H1 (cell line): ENCODE measurements at regions not wholly inside any gene's neighbourhood (a gene's known extent, or its start where the extent isn't known, plus 50 kb on each side); places are given as distances from the start of the nearest gene placed in this dataset.

ENCODE experiments used
- CTCF ChIA-PET: fragments of 300-600 bp; sonication (Branson Sonifier 250); formaldehyde crosslinking; loops from one replicate; lab custom pipeline; 2021; ENCODE audit not compliant: partially characterized antibody; lab: Charles Lee
- POLR2A ChIA-PET: fragments of 300-600 bp; sonication (Branson Sonifier 250); formaldehyde crosslinking; loops from one replicate; lab custom pipeline; 2021; ENCODE audit warnings: inconsistent platforms; ENCODE audit not compliant: partially characterized antibody; lab: Charles Lee
- DNase-seq, 2 experiments: peaks; one replicate each; pipeline versions ENCODE4 v3.0.0 to v3.0.0-alpha.2; 2010 to 2022; ENCODE audit warnings: low spot score in 2 of 2, low read depth in 1 of 2, mixed read lengths in 1 of 2
- FAIRE-seq: peaks from 2 replicates; lab custom pipeline; 2011; peaks lifted over from hg19 to GRCh38; lab: Jason Lieb, UNC
- H2AFZ ChIP-seq: 2 replicates; pipeline ENCODE4 v1.8.1; 2012; ENCODE audit warnings: low read length, inconsistent platforms
- H2AK5ac ChIP-seq: 2 replicates; pipeline ENCODE4 v1.6.1; 2013; ENCODE audit warnings: low read depth, low read length
- H2BK120ac ChIP-seq: replicated peaks from 2 replicates; pipeline ENCODE3; 2013; ENCODE audit warnings: low read depth, low read length, inconsistent platforms
- H2BK12ac ChIP-seq: 2 replicates; pipeline ENCODE4 v1.6.1; 2013; ENCODE audit warnings: low read depth, low read length
- H2BK15ac ChIP-seq: 2 replicates; pipeline ENCODE4 v1.6.1; 2013; ENCODE audit warnings: low read length
- H2BK20ac ChIP-seq: 2 replicates; pipeline ENCODE4 v1.6.1; 2013; ENCODE audit warnings: low read length
- H2BK5ac ChIP-seq: 2 replicates; pipeline ENCODE4 v1.6.1; 2013; ENCODE audit warnings: low read depth, low read length
- H3K14ac ChIP-seq: 2 replicates; pipeline ENCODE4 v1.6.1; 2013; ENCODE audit warnings: inconsistent platforms; ENCODE audit not compliant: insufficient read length
- H3K18ac ChIP-seq: 2 replicates; pipeline ENCODE4 v1.6.1; 2013; ENCODE audit warnings: low read length; ENCODE audit errors: extremely low read depth
- H3K23ac ChIP-seq: 2 replicates; pipeline ENCODE4 v1.6.1; 2013; ENCODE audit warnings: inconsistent platforms; ENCODE audit not compliant: insufficient read length
- H3K23me2 ChIP-seq: 2 replicates; pipeline ENCODE4 v1.6.1; 2013; ENCODE audit warnings: low read depth, low read length
- H3K27ac ChIP-seq: 2 replicates; pipeline ENCODE4 v1.6.1; 2011; ENCODE audit warnings: low read depth, low read length, inconsistent platforms
- H3K27me3 ChIP-seq, 4 experiments: replicated peaks in 1 of 4; 1 replicate in 1 of 4; 2 replicates in 3 of 4; pipeline versions ENCODE4 v1.6.1 to v1.8.1; 2011 to 2013; ENCODE audit warnings: low read length in 3 of 4, mild to moderate bottlenecking in 3 of 4, inconsistent platforms in 2 of 4, mixed read lengths in 2 of 4, moderate library complexity in 1 of 4; ENCODE audit not compliant: control insufficient read depth in 3 of 4, insufficient read depth in 3 of 4; ENCODE audit errors: extremely low read depth in 1 of 4
- H3K36me3 ChIP-seq, 4 experiments: 2 replicates each; pipeline versions ENCODE4 v1.6.1 to v1.8.1; 2011 to 2013; ENCODE audit warnings: mild to moderate bottlenecking in 4 of 4, low read length in 3 of 4, moderate library complexity in 2 of 4, control low read depth in 1 of 4, inconsistent platforms in 1 of 4; ENCODE audit not compliant: insufficient read depth in 4 of 4, control insufficient read depth in 2 of 4
- H3K4ac ChIP-seq: replicated peaks from 2 replicates; pipeline ENCODE3; 2013; ENCODE audit warnings: low read length, low read depth, mixed read lengths, inconsistent platforms; ENCODE audit not compliant: insufficient read length
- H3K4me1 ChIP-seq, 4 experiments: replicated peaks in 1 of 4; 1 replicate in 1 of 4; 2 replicates in 3 of 4; pipeline versions ENCODE4 v1.6.1 to v1.8.1; 2011 to 2013; ENCODE audit warnings: low read length in 3 of 4, inconsistent platforms in 2 of 4, mixed read lengths in 1 of 4; ENCODE audit not compliant: insufficient read depth in 4 of 4, control insufficient read depth in 3 of 4
- H3K4me2 ChIP-seq, 2 experiments: 2 replicates each; pipeline versions ENCODE4 v1.6.1 to v1.8.1; 2011 to 2013; ENCODE audit warnings: low read depth in 2 of 2, low read length in 2 of 2, control low read depth in 1 of 2, inconsistent platforms in 1 of 2, mild to moderate bottlenecking in 1 of 2; ENCODE audit not compliant: insufficient read depth in 1 of 2
- H3K4me3 ChIP-seq, 4 experiments: fragments of 200-600, 300-600 bp in 1 of 4; sonication (generic), shearing (Covaris generic), sonication (Bioruptor Twin) in 1 of 4; 2 replicates each; pipeline versions ENCODE4 v1.5.1 to v1.8.1; 2011 to 2016; ENCODE audit warnings: low read length in 4 of 4, low read depth in 3 of 4, control low read depth in 2 of 4, inconsistent platforms in 2 of 4, mild to moderate bottlenecking in 2 of 4, mixed read lengths in 1 of 4, moderate library complexity in 1 of 4; ENCODE audit not compliant: insufficient read depth in 2 of 4; ENCODE audit errors: extremely low read depth in 1 of 4
- H3K56ac ChIP-seq: replicated peaks from 2 replicates; pipeline ENCODE3; 2013; ENCODE audit warnings: low read depth, mild to moderate bottlenecking, mixed read lengths, low read length, inconsistent platforms; ENCODE audit not compliant: insufficient read length
- H3K79me1 ChIP-seq: 2 replicates; pipeline ENCODE4 v1.6.1; 2013; ENCODE audit warnings: low read depth, low read length, control low read depth
- H3K79me2 ChIP-seq, 2 experiments: 2 replicates each; pipeline versions ENCODE4 v1.6.1 to v1.8.1; 2012 to 2013; ENCODE audit warnings: low read length in 2 of 2, mild to moderate bottlenecking in 2 of 2, inconsistent platforms in 1 of 2; ENCODE audit not compliant: insufficient read depth in 2 of 2, control insufficient read depth in 1 of 2
- H3K9ac ChIP-seq, 4 experiments: replicated peaks in 1 of 4; 1 replicate in 1 of 4; 2 replicates in 3 of 4; pipeline versions ENCODE4 v1.6.1 to v1.8.1; 2011 to 2013; ENCODE audit warnings: low read depth in 3 of 4, low read length in 3 of 4, control low read depth in 2 of 4, mild to moderate bottlenecking in 2 of 4, moderate library complexity in 2 of 4, inconsistent platforms in 1 of 4; ENCODE audit errors: extremely low read depth in 1 of 4
- H3K9me3 ChIP-seq, 2 experiments: 2 replicates each; pipeline versions ENCODE4 v1.6.1 to v1.8.1; 2012 to 2013; ENCODE audit warnings: mild to moderate bottlenecking in 2 of 2, moderate library complexity in 2 of 2, control low read depth in 1 of 2, inconsistent platforms in 1 of 2, low read depth in 1 of 2, low read length in 1 of 2, mixed read lengths in 1 of 2; ENCODE audit not compliant: insufficient read depth in 2 of 2
- H4K20me1 ChIP-seq, 2 experiments: replicated peaks in 1 of 2; 2 replicates each; pipeline versions ENCODE3 to v1.8.1; 2011 to 2013; ENCODE audit warnings: inconsistent platforms in 2 of 2, low read length in 2 of 2, mild to moderate bottlenecking in 1 of 2; ENCODE audit not compliant: insufficient read depth in 2 of 2, control insufficient read depth in 1 of 2
- H4K5ac ChIP-seq: 2 replicates; pipeline ENCODE4 v1.6.1; 2013; ENCODE audit warnings: low read length, low read depth, mixed read lengths, inconsistent platforms; ENCODE audit not compliant: insufficient read length
- H4K8ac ChIP-seq: 2 replicates; pipeline ENCODE4 v1.8.0; 2013; ENCODE audit warnings: mild to moderate bottlenecking, moderate library complexity, low read length, inconsistent platforms; ENCODE audit not compliant: insufficient read depth; ENCODE audit errors: extremely low read depth
- H4K91ac ChIP-seq: replicated peaks from 2 replicates; pipeline ENCODE3; 2013; ENCODE audit warnings: low read length, mixed read lengths, inconsistent platforms; ENCODE audit not compliant: insufficient read length
- BCL11A ChIP-seq, 2 experiments: IDR thresholded peaks; one replicate each; pipeline ENCODE4 v1.6.1; 2011; ENCODE audit warnings: low read depth in 2 of 2, low read length in 2 of 2, mild to moderate bottlenecking in 2 of 2
- CHD1 ChIP-seq: IDR thresholded peaks from 2 replicates; pipeline ENCODE4 v1.6.1; 2012; ENCODE audit warnings: low read depth, low read length, improper control_type of control experiment
- GTF2F1 ChIP-seq: IDR thresholded peaks from 2 replicates; pipeline ENCODE4 v1.6.1; 2012; ENCODE audit warnings: low read depth, low read length, improper control_type of control experiment, borderline replicate concordance
- HDAC2 ChIP-seq, 2 experiments: fragments of 300-600 bp in 1 of 2; sonication (generic) in 1 of 2; IDR thresholded peaks; 2 replicates each; pipeline ENCODE4 v1.6.1; 2011 to 2012; ENCODE audit warnings: low read depth in 2 of 2, low read length in 2 of 2, mild to moderate bottlenecking in 2 of 2, moderate library complexity in 2 of 2, borderline replicate concordance in 1 of 2, inconsistent platforms in 1 of 2
- JUND ChIP-seq: IDR thresholded peaks from 2 replicates; pipeline ENCODE4 v1.6.1; 2011; ENCODE audit warnings: mild to moderate bottlenecking, improper control_type of control experiment, low read length
- MAFK ChIP-seq: IDR thresholded peaks from 2 replicates; pipeline ENCODE4 v1.6.1; 2012; ENCODE audit warnings: low read depth, mild to moderate bottlenecking, improper control_type of control experiment, low read length
- RBBP5 ChIP-seq: IDR thresholded peaks from 2 replicates; pipeline ENCODE4 v1.7.1; 2012; ENCODE audit warnings: low read depth, mild to moderate bottlenecking, inconsistent platforms, low read length, moderate library complexity, borderline replicate concordance
- SP1 ChIP-seq: IDR thresholded peaks from 2 replicates; pipeline ENCODE4 v1.6.1; 2011; ENCODE audit warnings: low read depth, low read length
- WGBS, 2 experiments: shearing (Covaris generic) in 1 of 2; methylation state at CpG; one replicate each; pipeline versions ENCODE4 v1.1.6 to v1.1.7; 2013 to 2015; ENCODE audit warnings: low lambda C conversion rate in 2 of 2, mixed read lengths in 2 of 2, inconsistent platforms in 1 of 2, low coverage in 1 of 2, missing lambda C conversion rate in 1 of 2; ENCODE audit not compliant: insufficient replicate concordance in 2 of 2, insufficient coverage in 1 of 2, insufficient read length in 1 of 2; ENCODE audit errors: extremely low coverage in 1 of 2, missing lambda C conversion rate in 1 of 2; 5-methylcytosine and 5-hydroxymethylcytosine counted together
- TF ChIP-seq, protein P1 (sequence below): IDR thresholded peaks from 2 replicates; pipeline ENCODE4 v1.6.1; 2012; ENCODE audit warnings: low read length, inconsistent platforms
- TF ChIP-seq, protein P2 (sequence below): IDR thresholded peaks from 2 replicates; pipeline ENCODE4 v1.6.1; 2011; ENCODE audit warnings: low read depth, mild to moderate bottlenecking, low read length; ENCODE audit not compliant: insufficient read depth

DNA sequence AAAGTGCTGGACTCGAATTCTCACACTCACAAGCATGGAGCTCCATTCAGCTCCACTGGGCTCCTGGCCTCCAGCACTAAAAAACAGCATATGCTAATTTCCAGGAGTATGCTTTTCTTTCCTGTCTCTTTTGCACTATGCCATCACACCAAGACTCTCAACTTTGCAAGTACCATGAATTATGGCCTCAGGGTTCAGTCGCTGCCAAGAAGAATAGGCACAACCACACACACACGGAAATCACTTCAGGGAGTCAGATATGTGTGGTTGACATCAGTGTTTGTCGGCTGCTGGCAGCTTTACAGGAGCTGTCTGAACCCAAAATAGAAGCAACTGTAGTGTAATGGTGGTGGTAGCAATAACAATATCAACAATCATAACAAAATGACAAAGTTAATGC is 305.0 kb upstream of the SLCO3A1 start:
- TF ChIP-seq RBBP5 (no peak), BCL11A (IDR thresholded peaks at IDR 0.05; ENCODE audit: low read depth in 2 of 2, low read length in 2 of 2) (no peak), SP1 (no peak), GTF2F1 (no peak), CHD1 (no peak), JUND (no peak), HDAC2 (IDR thresholded peaks at IDR 0.05; ENCODE audit: borderline replicate concordance in 1 of 2, low read depth in 2 of 2, low read length in 2 of 2) (no peak), MAFK (no peak)
- TF ChIP-seq, protein P1, sequence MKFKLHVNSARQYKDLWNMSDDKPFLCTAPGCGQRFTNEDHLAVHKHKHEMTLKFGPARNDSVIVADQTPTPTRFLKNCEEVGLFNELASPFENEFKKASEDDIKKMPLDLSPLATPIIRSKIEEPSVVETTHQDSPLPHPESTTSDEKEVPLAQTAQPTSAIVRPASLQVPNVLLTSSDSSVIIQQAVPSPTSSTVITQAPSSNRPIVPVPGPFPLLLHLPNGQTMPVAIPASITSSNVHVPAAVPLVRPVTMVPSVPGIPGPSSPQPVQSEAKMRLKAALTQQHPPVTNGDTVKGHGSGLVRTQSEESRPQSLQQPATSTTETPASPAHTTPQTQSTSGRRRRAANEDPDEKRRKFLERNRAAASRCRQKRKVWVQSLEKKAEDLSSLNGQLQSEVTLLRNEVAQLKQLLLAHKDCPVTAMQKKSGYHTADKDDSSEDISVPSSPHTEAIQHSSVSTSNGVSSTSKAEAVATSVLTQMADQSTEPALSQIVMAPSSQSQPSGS: no peak
- TF ChIP-seq, protein P2, sequence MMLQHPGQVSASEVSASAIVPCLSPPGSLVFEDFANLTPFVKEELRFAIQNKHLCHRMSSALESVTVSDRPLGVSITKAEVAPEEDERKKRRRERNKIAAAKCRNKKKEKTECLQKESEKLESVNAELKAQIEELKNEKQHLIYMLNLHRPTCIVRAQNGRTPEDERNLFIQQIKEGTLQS: no peak
- TF ChIP-seq, all 59 proteins: peak for 0
- DNase-seq (no peak), FAIRE-seq (no peak)
- H2BK20ac ChIP-seq: no peak overlapping the region
- no peak overlapping the region for H3K4me3 ChIP-seq
- no peak overlapping the region for H2BK12ac ChIP-seq
- 0 out of 7 replicates have a peak, but pooled peaks cover 0 to 2% (median 0%) of the 10 kb centered on the region in 4 experiments for H3K4me1 ChIP-seq
- no peaks in the 10 kb centered on the region for H3K79me2 ChIP-seq
- no peaks in the 10 kb centered on the region for H3K9me3 ChIP-seq
- H3K14ac ChIP-seq: no peak overlapping the region
- H3K27ac ChIP-seq: no peak overlapping the region
- no peak overlapping the region for H3K23ac ChIP-seq
- no peaks in the 10 kb centered on the region for H3K27me3 ChIP-seq
- ChIA-PET POLR2A (no interaction called here), CTCF (interaction anchor here (0.6 to 0.9 kb wide), 2 partner anchors 12 to 1071 kb away, joined by 3 read pairs; no protein-coding TSS in a partner anchor)
- H3K23me2 ChIP-seq: no peaks in the 10 kb centered on the region
- WGBS, 2 experiments: 89% methylated on average over 4 of the region's 4 CpGs; no CpG with 5 or more reads in 1 of the 2 experiments
- H3K9ac ChIP-seq: no peak overlapping the region
- no peaks in the 10 kb centered on the region for H3K79me1 ChIP-seq
- no peak overlapping the region for H4K91ac ChIP-seq
- no peak overlapping the region for H3K4me2 ChIP-seq
- H2AK5ac ChIP-seq: no peak overlapping the region
- H3K18ac ChIP-seq: no peak overlapping the region
- no peaks in the 10 kb centered on the region for H3K36me3 ChIP-seq
- H4K5ac ChIP-seq: no peak overlapping the region
- no peaks in the 10 kb centered on the region for H4K20me1 ChIP-seq
- no peak overlapping the region for H2BK5ac ChIP-seq
- H3K4ac ChIP-seq: no peak overlapping the region
- no peak overlapping the region for H2BK120ac ChIP-seq
- H2BK15ac ChIP-seq: no peak overlapping the region
- no peak overlapping the region for H4K8ac ChIP-seq
- H2AFZ ChIP-seq: no peak overlapping the region
- H3K56ac ChIP-seq: no peak overlapping the region
